ENCODE measurements at regions not wholly inside any gene's neighbourhood (a gene's known extent, or its start where the extent isn't known, plus 50 kb on each side); places are given as distances from the start of the nearest gene placed in this dataset.

- TF ChIP-seq CTCF (IDR thresholded peaks at IDR 0.05) (no peak), ZFX (IDR thresholded peaks at IDR 0.05; ENCODE audit: borderline replicate concordance) (no peak)
Measured at GRCh38 chr16:51009813-51010212, 141.3 kb downstream of the SALL1 start.
